Hepatocyte (in vitro differentiated cells): ENCODE measurements at regions not wholly inside any gene's neighbourhood (a gene's known extent, or its start where the extent isn't known, plus 50 kb on each side); places are given as distances from the start of the nearest gene placed in this dataset.
A peak's percentile ranks its signal among the peaks of the same experiment; 100 is the strongest.

Experiments
- DNase-seq: peaks from one replicate; pipeline ENCODE4 v3.0.0-alpha.2; 2016; ENCODE audit warnings: low spot score
- H2AFZ ChIP-seq: fragments of 200-600 bp; sonication (generic); 2 replicates; pipeline ENCODE4 v1.6.0; 2016; ENCODE audit warnings: antibody characterized with exemption, mild to moderate bottlenecking
- H3K27ac ChIP-seq: fragments of 200-600 bp; sonication (generic); 2 replicates; pipeline ENCODE4 v1.5.1; 2016; ENCODE audit warnings: mild to moderate bottlenecking
- H3K27me3 ChIP-seq: fragments of 200-600 bp; sonication (generic); 2 replicates; pipeline ENCODE4 v1.6.1; 2016
- H3K36me3 ChIP-seq: fragments of 200-600 bp; sonication (generic); replicated peaks from 2 replicates; pipeline ENCODE4 v1.5.1; 2016; ENCODE audit warnings: low read depth; ENCODE audit not compliant: insufficient read depth
- H3K4me1 ChIP-seq: fragments of 200-600 bp; sonication (generic); 2 replicates; pipeline ENCODE4 v1.5.1; 2016; ENCODE audit warnings: mild to moderate bottlenecking, moderate library complexity; ENCODE audit not compliant: insufficient read depth
- H3K4me2 ChIP-seq: fragments of 200-600 bp; sonication (generic); 2 replicates; pipeline ENCODE4 v1.6.0; 2016
- H3K4me3 ChIP-seq: fragments of 200-600 bp; sonication (generic); 2 replicates; pipeline ENCODE4 v1.5.1; 2016; ENCODE audit warnings: mild to moderate bottlenecking
- H3K79me2 ChIP-seq: fragments of 200-600 bp; sonication (generic); 2 replicates; pipeline ENCODE4 v1.6.0; 2017; ENCODE audit warnings: mild to moderate bottlenecking
- H3K9me2 ChIP-seq: fragments of 200-600 bp; sonication (generic); replicated peaks from 2 replicates; pipeline ENCODE4 v1.6.0; 2017; ENCODE audit warnings: mild to moderate bottlenecking; ENCODE audit not compliant: insufficient read depth
- H3K9me3 ChIP-seq: fragments of 200-600 bp; sonication (generic); 2 replicates; pipeline ENCODE4 v1.5.1; 2016; ENCODE audit warnings: low read depth, mild to moderate bottlenecking
- H4K20me1 ChIP-seq: fragments of 200-600 bp; sonication (generic); 2 replicates; pipeline ENCODE4 v1.6.0; 2016; ENCODE audit warnings: mild to moderate bottlenecking; ENCODE audit not compliant: insufficient read depth, poor library complexity, severe bottlenecking
- CTCF ChIP-seq: fragments of 200-600 bp; sonication (generic); IDR thresholded peaks from 2 replicates; pipeline ENCODE4 v1.5.1; 2016; ENCODE audit warnings: antibody characterized with exemption, mild to moderate bottlenecking; ENCODE audit not compliant: poor library complexity
- EZH2 ChIP-seq: fragments of 200-600 bp; sonication (generic); IDR thresholded peaks from 2 replicates; pipeline ENCODE4 v1.6.1; 2016; ENCODE audit warnings: antibody characterized with exemption, mild to moderate bottlenecking, borderline replicate concordance
- EZH2phosphoT487 ChIP-seq: fragments of 200-600 bp; sonication (generic); IDR thresholded peaks from one replicate; pipeline ENCODE4 v1.6.1; 2018; ENCODE audit warnings: antibody characterized with exemption, mild to moderate bottlenecking, low read depth, moderate library complexity; ENCODE audit not compliant: unreplicated experiment, severe bottlenecking
- WGBS: methylation state at CpG from one replicate; pipeline ENCODE4 v1.1.6; 2016; ENCODE audit warnings: low lambda C conversion rate; ENCODE audit errors: missing lambda C conversion rate; 5-methylcytosine and 5-hydroxymethylcytosine counted together

GRCh38 chr10:35913628-35914027, 271.5 kb upstream of the FZD8 start:
- H3K36me3 ChIP-seq, result no peaks in the 10 kb centered on the region
- H3K9me2 ChIP-seq, result no peaks in the 10 kb centered on the region
- H3K79me2 ChIP-seq, result no peaks in the 10 kb centered on the region
- no peak overlapping the region for H3K27ac ChIP-seq
- no peak for DNase-seq
- 94% methylated on average over 1 of the region's 1 CpG for WGBS
- H3K4me2 ChIP-seq, result no peak overlapping the region
- H4K20me1 ChIP-seq, result no peaks in the 10 kb centered on the region
- no peak overlapping the region for H3K4me3 ChIP-seq
- H3K9me3 ChIP-seq, result no peaks in the 10 kb centered on the region
- no peak overlapping the region for H2AFZ ChIP-seq
- TF ChIP-seq EZH2 (no peak), EZH2phosphoT487 (no peak), CTCF (no peak)
- no peaks in the 10 kb centered on the region for H3K27me3 ChIP-seq
- peaks cover 6% of the 10 kb centered on the region for H3K4me1 ChIP-seq

- Histone ChIP-seq H3K36me3 (no peaks in the 10 kb centered on the region), H3K27me3 (no peaks in the 10 kb centered on the region), H3K4me2 (peak overlapping the region; percentile 38), H3K4me1 (peaks cover 6% of the 10 kb centered on the region), H3K9me2 (no peaks in the 10 kb centered on the region), H3K4me3 (no peak overlapping the region), H3K27ac (no peak overlapping the region), H2AFZ (peak overlapping the region; percentile 32), H4K20me1 (no peaks in the 10 kb centered on the region), H3K79me2 (no peaks in the 10 kb centered on the region), H3K9me3 (no peaks in the 10 kb centered on the region)
- TF ChIP-seq EZH2phosphoT487 (no peak), EZH2 (no peak), CTCF (no peak)
- 33% methylated on average over 6 of the region's 6 CpGs for WGBS
- DNase-seq, result peak; percentile 39
Measured at GRCh38 chr10:35912615-35913569, 270.8 kb upstream of the FZD8 start.

- Histone ChIP-seq H3K27me3 (no peaks in the 10 kb centered on the region), H3K79me2 (no peaks in the 10 kb centered on the region), H4K20me1 (no peaks in the 10 kb centered on the region), H2AFZ (no peak overlapping the region), H3K4me1 (peaks cover 6% of the 10 kb centered on the region), H3K9me3 (no peaks in the 10 kb centered on the region), H3K9me2 (no peaks in the 10 kb centered on the region), H3K36me3 (no peaks in the 10 kb centered on the region), H3K27ac (no peak overlapping the region), H3K4me2 (no peak overlapping the region), H3K4me3 (no peak overlapping the region)
- DNase-seq, result no peak
- TF ChIP-seq EZH2phosphoT487 (no peak), CTCF (no peak), EZH2 (no peak)
- 91% methylated on average over 2 of the region's 2 CpGs for WGBS
Measured at GRCh38 chr10:35911954-35912353, 269.9 kb upstream of the FZD8 start.
